ENCODE measurements at regions not wholly inside any gene's neighbourhood (a gene's known extent, or its start where the extent isn't known, plus 50 kb on each side); places are given as distances from the start of the nearest gene placed in this dataset.

GRCh38 chr1:81730881-81731280, 69.9 kb upstream of the ADGRL2 start:
- TF ChIP-seq, protein P1, sequence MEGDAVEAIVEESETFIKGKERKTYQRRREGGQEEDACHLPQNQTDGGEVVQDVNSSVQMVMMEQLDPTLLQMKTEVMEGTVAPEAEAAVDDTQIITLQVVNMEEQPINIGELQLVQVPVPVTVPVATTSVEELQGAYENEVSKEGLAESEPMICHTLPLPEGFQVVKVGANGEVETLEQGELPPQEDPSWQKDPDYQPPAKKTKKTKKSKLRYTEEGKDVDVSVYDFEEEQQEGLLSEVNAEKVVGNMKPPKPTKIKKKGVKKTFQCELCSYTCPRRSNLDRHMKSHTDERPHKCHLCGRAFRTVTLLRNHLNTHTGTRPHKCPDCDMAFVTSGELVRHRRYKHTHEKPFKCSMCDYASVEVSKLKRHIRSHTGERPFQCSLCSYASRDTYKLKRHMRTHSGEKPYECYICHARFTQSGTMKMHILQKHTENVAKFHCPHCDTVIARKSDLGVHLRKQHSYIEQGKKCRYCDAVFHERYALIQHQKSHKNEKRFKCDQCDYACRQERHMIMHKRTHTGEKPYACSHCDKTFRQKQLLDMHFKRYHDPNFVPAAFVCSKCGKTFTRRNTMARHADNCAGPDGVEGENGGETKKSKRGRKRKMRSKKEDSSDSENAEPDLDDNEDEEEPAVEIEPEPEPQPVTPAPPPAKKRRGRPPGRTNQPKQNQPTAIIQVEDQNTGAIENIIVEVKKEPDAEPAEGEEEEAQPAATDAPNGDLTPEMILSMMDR (IDR thresholded peaks at IDR 0.05 in 4 of 5, conservative IDR thresholded peaks at IDR 0.05 in 1 of 5), result no peak
- no peak for TF ChIP-seq POLR2A (IDR thresholded peaks at IDR 0.05)
